ENCODE measurements at regions not wholly inside any gene's neighbourhood (a gene's known extent, or its start where the extent isn't known, plus 50 kb on each side); places are given as distances from the start of the nearest gene placed in this dataset. TPM values are rescaled to one million over a fixed set of nuclear protein-coding genes. Genes with fewer than 3 reads are reported as not detected.
A peak's percentile ranks its signal among the peaks of the same experiment; 100 is the strongest.

DNA sequence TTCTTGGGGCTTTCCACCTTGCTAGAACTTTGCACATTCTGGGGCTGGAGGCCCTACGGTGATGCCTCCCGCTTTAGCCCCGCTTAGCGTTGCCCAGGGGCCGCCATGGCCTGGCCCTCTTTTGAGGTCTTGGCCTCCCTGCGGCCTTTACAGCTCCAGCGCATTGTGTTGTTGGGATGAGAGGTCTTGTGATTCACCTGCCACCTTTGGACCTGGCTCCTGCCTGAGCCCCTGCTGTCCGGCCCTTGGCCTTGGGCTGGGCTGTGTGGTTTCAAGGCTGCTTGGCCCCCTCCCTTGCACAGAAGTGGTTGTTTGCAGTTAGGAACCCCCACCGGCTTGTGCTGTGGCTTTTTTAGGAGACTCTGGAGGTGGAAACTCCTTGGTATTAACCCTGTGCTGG lies 61.0 kb upstream of the CDH4 start:
- Mint-ChIP-seq H3K9me3 (no peaks in the 10 kb centered on the region), H3K27ac (no peak overlapping the region), H3K27me3 (ENCODE audit: insufficient read depth) (peaks cover 38% of the 10 kb centered on the region), H3K4me3 (no peak overlapping the region), H3K4me1 (no peaks in the 10 kb centered on the region), H3K36me3 (ENCODE audit: low read depth) (no peaks in the 10 kb centered on the region)
- 80 to 92% methylated on average over 4 to 9 of the region's 9 CpGs for WGBS, 2 experiments (ENCODE audit: insufficient coverage in 1 of 2, insufficient read length in 1 of 2)
- no peak overlapping the region for H3K27ac ChIP-seq (ENCODE audit: low read depth, low read length)
- H3K4me1 ChIP-seq (ENCODE audit: control insufficient read depth, insufficient read depth, low read length) = no peaks in the 10 kb centered on the region
- no peak for DNase-seq
- TF ChIP-seq, protein P1, sequence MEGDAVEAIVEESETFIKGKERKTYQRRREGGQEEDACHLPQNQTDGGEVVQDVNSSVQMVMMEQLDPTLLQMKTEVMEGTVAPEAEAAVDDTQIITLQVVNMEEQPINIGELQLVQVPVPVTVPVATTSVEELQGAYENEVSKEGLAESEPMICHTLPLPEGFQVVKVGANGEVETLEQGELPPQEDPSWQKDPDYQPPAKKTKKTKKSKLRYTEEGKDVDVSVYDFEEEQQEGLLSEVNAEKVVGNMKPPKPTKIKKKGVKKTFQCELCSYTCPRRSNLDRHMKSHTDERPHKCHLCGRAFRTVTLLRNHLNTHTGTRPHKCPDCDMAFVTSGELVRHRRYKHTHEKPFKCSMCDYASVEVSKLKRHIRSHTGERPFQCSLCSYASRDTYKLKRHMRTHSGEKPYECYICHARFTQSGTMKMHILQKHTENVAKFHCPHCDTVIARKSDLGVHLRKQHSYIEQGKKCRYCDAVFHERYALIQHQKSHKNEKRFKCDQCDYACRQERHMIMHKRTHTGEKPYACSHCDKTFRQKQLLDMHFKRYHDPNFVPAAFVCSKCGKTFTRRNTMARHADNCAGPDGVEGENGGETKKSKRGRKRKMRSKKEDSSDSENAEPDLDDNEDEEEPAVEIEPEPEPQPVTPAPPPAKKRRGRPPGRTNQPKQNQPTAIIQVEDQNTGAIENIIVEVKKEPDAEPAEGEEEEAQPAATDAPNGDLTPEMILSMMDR (conservative IDR thresholded peaks at IDR 0.05) = no peak
- H3K9ac ChIP-seq (ENCODE audit: extremely low read depth, low read length, poor library complexity, severe bottlenecking) = no peak overlapping the region
- H3K9me3 ChIP-seq (ENCODE audit: control insufficient read depth, low read length) = no peaks in the 10 kb centered on the region
- H3K4me3 ChIP-seq (ENCODE audit: low read length) = no peak overlapping the region
- peaks cover 3% of the 10 kb centered on the region for H3K27me3 ChIP-seq (ENCODE audit: control insufficient read depth, insufficient read depth, low read length, poor library complexity, severe bottlenecking)
- H3K36me3 ChIP-seq (ENCODE audit: control insufficient read depth, insufficient read depth, low read length) = no peaks in the 10 kb centered on the region

DNA sequence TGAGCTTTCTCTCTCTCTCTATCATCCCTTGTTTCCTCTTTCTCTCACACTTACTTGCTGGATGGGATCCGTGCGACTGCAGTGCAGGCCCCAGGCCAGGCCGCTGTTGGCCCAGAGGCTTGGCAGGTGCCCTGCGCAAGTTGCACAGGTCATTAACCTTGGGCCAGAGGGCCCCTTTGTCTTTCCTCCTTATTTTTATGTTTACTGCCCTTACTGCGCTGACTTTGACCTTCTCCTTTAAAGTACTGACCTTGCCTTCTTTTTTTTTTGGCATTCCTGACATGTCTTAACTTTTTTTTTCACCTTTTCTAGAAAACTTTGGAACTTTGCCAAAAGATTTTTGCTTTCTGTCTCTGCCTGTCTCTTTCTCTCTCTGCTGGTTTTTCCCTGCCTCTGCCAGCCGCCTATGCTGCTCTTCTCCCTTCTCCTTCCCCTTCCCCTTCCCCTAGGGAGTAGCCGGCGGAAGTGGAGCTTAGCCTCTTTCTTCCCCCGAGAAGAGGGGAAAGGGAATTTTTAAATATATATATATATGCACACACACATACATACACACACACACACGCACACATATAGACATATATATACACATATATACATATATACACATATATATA lies 59.6 kb upstream of the CDH4 start:
- no peak overlapping the region for H3K27ac ChIP-seq (ENCODE audit: low read depth, low read length)
- H3K9ac ChIP-seq (ENCODE audit: extremely low read depth, low read length, poor library complexity, severe bottlenecking) = no peak overlapping the region
- no peak for DNase-seq
- H3K4me3 ChIP-seq (ENCODE audit: low read length) = no peak overlapping the region
- H3K4me1 ChIP-seq (ENCODE audit: control insufficient read depth, insufficient read depth, low read length) = no peaks in the 10 kb centered on the region
- H3K27me3 Mint-ChIP-seq (ENCODE audit: insufficient read depth) = peaks cover 39% of the 10 kb centered on the region
- 73 to 86% methylated on average over 3 to 5 of the region's 10 CpGs for WGBS, 2 experiments (ENCODE audit: insufficient coverage in 1 of 2, insufficient read length in 1 of 2)
- TF ChIP-seq, protein P1 (conservative IDR thresholded peaks at IDR 0.05) = no peak
- H3K27me3 ChIP-seq (ENCODE audit: control insufficient read depth, insufficient read depth, low read length, poor library complexity, severe bottlenecking) = peaks cover 6% of the 10 kb centered on the region
- no peaks in the 10 kb centered on the region for H3K36me3 Mint-ChIP-seq (ENCODE audit: low read depth)
- no peaks in the 10 kb centered on the region for H3K9me3 Mint-ChIP-seq
- H3K4me1 Mint-ChIP-seq = no peaks in the 10 kb centered on the region
- no peak overlapping the region for H3K4me3 Mint-ChIP-seq
- no peaks in the 10 kb centered on the region for H3K36me3 ChIP-seq (ENCODE audit: control insufficient read depth, insufficient read depth, low read length)
- no peaks in the 10 kb centered on the region for H3K9me3 ChIP-seq (ENCODE audit: control insufficient read depth, low read length)
- H3K27ac Mint-ChIP-seq = no peak overlapping the region

DNA sequence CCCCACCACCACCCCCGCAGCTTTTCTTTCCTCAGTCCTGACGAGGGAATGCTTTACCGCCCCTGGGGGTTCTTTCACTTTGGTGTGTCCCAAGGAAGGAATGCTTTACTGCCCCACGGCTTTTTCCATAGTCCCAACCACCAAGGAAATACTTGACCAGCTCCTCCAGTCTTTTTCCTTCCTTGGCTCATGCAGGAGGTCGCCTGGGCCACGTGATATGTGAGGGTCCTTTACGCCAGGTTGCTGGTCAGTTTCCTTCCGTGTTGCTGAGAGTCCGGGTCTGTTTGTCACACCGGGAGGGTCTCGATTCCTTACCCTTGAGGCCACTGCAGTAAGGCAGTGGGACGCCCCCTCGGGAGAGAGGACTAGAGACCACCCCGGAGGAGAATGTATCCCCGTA lies 58.9 kb upstream of the CDH4 start:
- Histone ChIP-seq H3K27me3 (ENCODE audit: control insufficient read depth, insufficient read depth, low read length, poor library complexity, severe bottlenecking) (peaks cover 6% of the 10 kb centered on the region), H3K9me3 (ENCODE audit: control insufficient read depth, low read length) (no peaks in the 10 kb centered on the region), H3K4me1 (ENCODE audit: control insufficient read depth, insufficient read depth, low read length) (no peaks in the 10 kb centered on the region), H3K4me3 (ENCODE audit: low read length) (no peak overlapping the region), H3K27ac (ENCODE audit: low read depth, low read length) (no peak overlapping the region), H3K36me3 (ENCODE audit: control insufficient read depth, insufficient read depth, low read length) (no peaks in the 10 kb centered on the region), H3K9ac (ENCODE audit: extremely low read depth, low read length, poor library complexity, severe bottlenecking) (no peak overlapping the region)
- no peak overlapping the region for H3K4me3 Mint-ChIP-seq
- no peaks in the 10 kb centered on the region for H3K36me3 Mint-ChIP-seq (ENCODE audit: low read depth)
- H3K27ac Mint-ChIP-seq = no peak overlapping the region
- DNase-seq = peak; percentile 57
- TF ChIP-seq, protein P1 (conservative IDR thresholded peaks at IDR 0.05) = no peak
- peaks cover 36% of the 10 kb centered on the region for H3K27me3 Mint-ChIP-seq (ENCODE audit: insufficient read depth)
- H3K4me1 Mint-ChIP-seq = no peaks in the 10 kb centered on the region
- no peaks in the 10 kb centered on the region for H3K9me3 Mint-ChIP-seq
- WGBS, 2 experiments (ENCODE audit: insufficient coverage in 1 of 2, insufficient read length in 1 of 2) = 87 to 96% methylated on average over 11 to 14 of the region's 15 CpGs

Small RNAs in the stretch of these regions (microRNA-seq; reads per million reads assigned to microRNA genes)
- gene MIR4533 (ENCODE audit: borderline microRNAs expressed) = not detected
- not detected for gene MIR548AG2 (ENCODE audit: borderline microRNAs expressed)
- not detected for gene MIR646 (ENCODE audit: borderline microRNAs expressed)

Measured in endodermal cell (in vitro differentiated cells).